ENCODE measurements at regions not wholly inside any gene's neighbourhood (a gene's known extent, or its start where the extent isn't known, plus 50 kb on each side); places are given as distances from the start of the nearest gene placed in this dataset.

GRCh38 chr3:194809382-194809781 is 123.7 kb downstream of the FAM43A start:
- no peak for TF ChIP-seq YY1 (IDR thresholded peaks at IDR 0.05; ENCODE audit: insufficient read depth, insufficient read length)
- TF ChIP-seq SUZ12 (IDR thresholded peaks at IDR 0.05; ENCODE audit: extremely low read depth, insufficient read depth, insufficient read length): no peak

Measured in NT2/D1 (cell line).